Fibroblast of lung (primary cell): ENCODE measurements at regions not wholly inside any gene's neighbourhood (a gene's known extent, or its start where the extent isn't known, plus 50 kb on each side); places are given as distances from the start of the nearest gene placed in this dataset.

Source experiments
- DNase-seq, 2 donors: peaks; one replicate each; pipeline versions ENCODE4 v3.0.0 to v3.0.0-alpha.2; 2010; ENCODE audit warnings: low read depth in 2 of 2
- H2AFZ ChIP-seq: 2 replicates; pipeline ENCODE4 v1.5.1; 2012; ENCODE audit warnings: low read length, control low read depth, inconsistent platforms
- H3K27ac ChIP-seq: 2 replicates; pipeline ENCODE4 v1.5.1; 2011; ENCODE audit warnings: low read length, control low read depth; ENCODE audit not compliant: insufficient read depth
- H3K27me3 ChIP-seq: 2 replicates; pipeline ENCODE4 v1.5.1; 2011; ENCODE audit warnings: mild to moderate bottlenecking, low read length; ENCODE audit not compliant: control insufficient read depth, insufficient read depth
- H3K36me3 ChIP-seq: 2 replicates; pipeline ENCODE4 v1.5.1; 2011; ENCODE audit warnings: low read length; ENCODE audit not compliant: control insufficient read depth, insufficient read depth
- H3K4me1 ChIP-seq: 2 replicates; pipeline ENCODE4 v1.5.1; 2011; ENCODE audit warnings: low read length; ENCODE audit not compliant: control insufficient read depth, insufficient read depth; ENCODE audit errors: extremely low read depth
- H3K4me2 ChIP-seq: 2 replicates; pipeline ENCODE4 v1.5.1; 2011; ENCODE audit warnings: low read length, control low read depth; ENCODE audit not compliant: insufficient read depth; ENCODE audit errors: extremely low read depth
- H3K4me3 ChIP-seq, 4 experiments: fragments of 200-600 bp in 1 of 4; sonication (generic) in 1 of 4; replicated peaks in 1 of 4; 2 replicates each; pipeline ENCODE4 v1.5.1; 2011 to 2016; ENCODE audit warnings: low read length in 4 of 4, low read depth in 3 of 4, mild to moderate bottlenecking in 3 of 4, control low read depth in 2 of 4, inconsistent platforms in 1 of 4, mixed read lengths in 1 of 4; ENCODE audit not compliant: insufficient read depth in 1 of 4; ENCODE audit errors: control extremely low read depth in 1 of 4
- H3K79me2 ChIP-seq: 2 replicates; pipeline ENCODE4 v1.5.1; 2012; ENCODE audit warnings: mild to moderate bottlenecking, low read length, inconsistent platforms; ENCODE audit not compliant: control insufficient read depth, insufficient read depth
- H3K9ac ChIP-seq: 2 replicates; pipeline ENCODE4 v1.5.1; 2011; ENCODE audit warnings: mild to moderate bottlenecking, low read length, control low read depth; ENCODE audit not compliant: insufficient read depth
- H3K9me3 ChIP-seq: 2 replicates; pipeline ENCODE4 v1.5.1; 2012; ENCODE audit warnings: low read depth, low read length; ENCODE audit not compliant: control insufficient read depth, insufficient read depth
- H4K20me1 ChIP-seq: 2 replicates; pipeline ENCODE4 v1.5.1; 2011; ENCODE audit warnings: low read length; ENCODE audit not compliant: control insufficient read depth, insufficient read depth; ENCODE audit errors: extremely low read depth
- CTCF ChIP-seq, 2 donors: IDR thresholded peaks in 1 of 2; conservative IDR thresholded peaks in 1 of 2; 1 replicate in 1 of 2; 2 replicates in 1 of 2; pipeline ENCODE4 v1.5.1; 2011 to 2012; ENCODE audit warnings: low read length in 2 of 2, control low read depth in 1 of 2, inconsistent platforms in 1 of 2, low read depth in 1 of 2, mild to moderate bottlenecking in 1 of 2
- EZH2 ChIP-seq: IDR thresholded peaks from 2 replicates; pipeline ENCODE4 v1.5.1; 2012; ENCODE audit warnings: low read length, control low read depth, mild to moderate bottlenecking; ENCODE audit errors: missing control alignments

DNA sequence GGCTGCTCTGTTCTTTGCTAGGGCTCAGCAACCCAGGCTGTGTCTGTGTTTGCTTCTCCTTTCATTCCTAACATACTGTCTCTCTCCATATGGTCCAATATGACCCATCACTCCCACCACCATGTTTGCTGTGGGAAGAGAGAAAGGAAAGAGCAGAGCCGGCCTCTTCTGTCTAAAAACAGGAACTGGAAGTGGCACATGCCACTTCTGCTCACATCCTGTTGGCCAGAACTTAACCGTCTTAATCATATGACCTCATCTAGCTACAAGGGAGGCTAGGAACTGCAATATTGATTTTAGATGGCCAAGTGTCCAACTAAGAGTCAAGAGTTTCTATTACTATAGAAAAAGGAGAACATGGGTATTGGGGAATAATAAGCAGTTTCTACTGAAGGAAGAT is 212.5 kb upstream of the CHD6 start:
- Histone ChIP-seq H3K9me3 (no peaks in the 10 kb centered on the region), H3K79me2 (no peaks in the 10 kb centered on the region), H3K27me3 (no peaks in the 10 kb centered on the region), H3K4me1 (no peaks in the 10 kb centered on the region), H3K4me2 (no peak overlapping the region), H2AFZ (no peak overlapping the region), H3K36me3 (no peaks in the 10 kb centered on the region), H4K20me1 (no peaks in the 10 kb centered on the region), H3K9ac (no peak overlapping the region), H3K27ac (no peak overlapping the region), H3K4me3 (no peak overlapping the region)
- no peak for TF ChIP-seq EZH2
- TF ChIP-seq CTCF (conservative IDR thresholded peaks at IDR 0.05 in 1 of 2, IDR thresholded peaks at IDR 0.05 in 1 of 2; ENCODE audit: low read depth in 1 of 2, low read length in 2 of 2): no peak
- no peak for DNase-seq

DNA sequence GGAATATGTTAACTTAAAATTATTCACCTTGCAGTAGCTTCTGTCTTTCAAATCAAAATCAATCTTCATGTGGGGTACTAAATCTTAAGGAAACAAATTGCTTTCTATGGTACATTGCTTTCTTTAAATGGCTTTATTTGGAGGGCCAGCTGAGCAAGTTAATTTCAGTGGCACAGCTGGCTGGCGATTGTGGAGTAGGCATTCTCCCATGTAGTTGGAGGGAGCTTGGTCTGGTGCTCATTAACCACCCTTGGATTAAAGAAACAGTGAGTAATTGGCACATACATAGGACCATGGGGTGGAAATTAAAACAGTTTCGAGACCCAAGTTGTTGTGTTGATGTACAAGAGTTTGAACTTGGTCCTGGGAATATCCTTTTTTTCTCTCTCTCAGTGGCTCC is 201.3 kb upstream of the CHD6 start:
- Histone ChIP-seq H3K4me2 (no peak overlapping the region), H3K27ac (no peak overlapping the region), H3K27me3 (no peaks in the 10 kb centered on the region), H2AFZ (no peak overlapping the region), H3K4me3 (no peak overlapping the region), H3K79me2 (no peaks in the 10 kb centered on the region), H3K9me3 (no peaks in the 10 kb centered on the region), H3K9ac (no peak overlapping the region), H4K20me1 (no peaks in the 10 kb centered on the region), H3K36me3 (no peaks in the 10 kb centered on the region), H3K4me1 (no peaks in the 10 kb centered on the region)
- no peak for DNase-seq
- no peak for TF ChIP-seq EZH2
- TF ChIP-seq CTCF (conservative IDR thresholded peaks at IDR 0.05 in 1 of 2, IDR thresholded peaks at IDR 0.05 in 1 of 2; ENCODE audit: low read depth in 1 of 2, low read length in 2 of 2): no peak

- no peak overlapping the region for H3K4me2 ChIP-seq
- no peak overlapping the region for H3K4me3 ChIP-seq
- no peaks in the 10 kb centered on the region for H3K27me3 ChIP-seq
- H3K9ac ChIP-seq: no peak overlapping the region
- H2AFZ ChIP-seq: no peak overlapping the region
- no peak overlapping the region for H3K27ac ChIP-seq
- no peaks in the 10 kb centered on the region for H3K9me3 ChIP-seq
- DNase-seq: no peak
- no peaks in the 10 kb centered on the region for H3K36me3 ChIP-seq
- no peak for TF ChIP-seq EZH2
- no peak for TF ChIP-seq CTCF (conservative IDR thresholded peaks at IDR 0.05 in 1 of 2, IDR thresholded peaks at IDR 0.05 in 1 of 2; ENCODE audit: low read depth in 1 of 2, low read length in 2 of 2)
- H3K79me2 ChIP-seq: no peaks in the 10 kb centered on the region
- no peaks in the 10 kb centered on the region for H3K4me1 ChIP-seq
- H4K20me1 ChIP-seq: no peaks in the 10 kb centered on the region
Observed at GRCh38 chr20:41818991-41819390, 200.8 kb upstream of the CHD6 start.
